22Rv1 (cell line): ENCODE measurements at regions not wholly inside any gene's neighbourhood (a gene's known extent, or its start where the extent isn't known, plus 50 kb on each side); places are given as distances from the start of the nearest gene placed in this dataset.

Experiments
- H3K27ac ChIP-seq: fragments of 450-650 bp; 2 replicates; pipeline ENCODE4 v1.5.1; 2017
- ZFX ChIP-seq: fragments of 450-650 bp; IDR thresholded peaks from 2 replicates; pipeline ENCODE4 v1.6.1; 2017; ENCODE audit warnings: antibody characterized with exemption, borderline replicate concordance
- TF ChIP-seq, protein P1 (sequence below): fragments of 450-650 bp; IDR thresholded peaks from 2 replicates; pipeline ENCODE4 v1.5.1; 2017; ENCODE audit warnings: mild to moderate bottlenecking

DNA sequence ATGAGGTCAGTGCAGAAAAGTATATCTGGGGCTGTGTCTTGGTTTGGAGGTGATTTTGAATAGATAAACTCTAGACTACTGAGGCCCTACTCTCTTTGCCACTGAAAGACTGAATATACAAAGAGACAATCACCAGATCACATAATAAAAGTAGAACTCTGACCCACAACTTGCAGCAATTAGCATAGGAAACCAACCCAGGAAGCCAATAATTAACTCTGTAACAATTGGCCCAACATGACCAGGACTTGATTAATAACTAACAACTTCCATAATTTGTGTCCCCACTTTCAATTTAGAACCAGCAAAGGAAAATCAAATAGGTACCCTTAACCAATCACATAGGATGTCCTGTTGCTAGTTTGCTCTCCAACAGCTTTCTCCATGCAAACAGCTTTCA lies 1104.9 kb upstream of the CELF4 start:
- H3K27ac ChIP-seq: no peak overlapping the region
- TF ChIP-seq ZFX: no peak
- TF ChIP-seq, protein P1, sequence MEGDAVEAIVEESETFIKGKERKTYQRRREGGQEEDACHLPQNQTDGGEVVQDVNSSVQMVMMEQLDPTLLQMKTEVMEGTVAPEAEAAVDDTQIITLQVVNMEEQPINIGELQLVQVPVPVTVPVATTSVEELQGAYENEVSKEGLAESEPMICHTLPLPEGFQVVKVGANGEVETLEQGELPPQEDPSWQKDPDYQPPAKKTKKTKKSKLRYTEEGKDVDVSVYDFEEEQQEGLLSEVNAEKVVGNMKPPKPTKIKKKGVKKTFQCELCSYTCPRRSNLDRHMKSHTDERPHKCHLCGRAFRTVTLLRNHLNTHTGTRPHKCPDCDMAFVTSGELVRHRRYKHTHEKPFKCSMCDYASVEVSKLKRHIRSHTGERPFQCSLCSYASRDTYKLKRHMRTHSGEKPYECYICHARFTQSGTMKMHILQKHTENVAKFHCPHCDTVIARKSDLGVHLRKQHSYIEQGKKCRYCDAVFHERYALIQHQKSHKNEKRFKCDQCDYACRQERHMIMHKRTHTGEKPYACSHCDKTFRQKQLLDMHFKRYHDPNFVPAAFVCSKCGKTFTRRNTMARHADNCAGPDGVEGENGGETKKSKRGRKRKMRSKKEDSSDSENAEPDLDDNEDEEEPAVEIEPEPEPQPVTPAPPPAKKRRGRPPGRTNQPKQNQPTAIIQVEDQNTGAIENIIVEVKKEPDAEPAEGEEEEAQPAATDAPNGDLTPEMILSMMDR: no peak

DNA sequence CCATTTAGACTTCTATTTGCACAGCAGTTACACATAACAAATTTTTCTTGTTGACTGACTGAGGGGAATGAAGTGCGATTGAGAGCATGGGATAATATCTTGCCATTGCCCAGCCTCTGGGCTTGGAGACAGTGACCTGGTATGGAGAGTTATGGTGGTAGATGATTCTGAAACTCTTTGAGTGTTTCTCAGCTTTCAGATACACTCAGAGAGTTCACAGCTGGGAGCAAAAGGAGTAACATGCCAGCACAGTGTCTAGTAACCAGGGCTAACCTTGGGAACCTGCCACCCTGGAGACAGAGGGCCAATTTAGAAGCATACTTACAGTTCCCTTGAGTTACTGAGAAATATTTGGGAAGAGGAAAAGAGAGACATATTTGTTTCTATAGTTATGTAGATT lies 1099.3 kb upstream of the CELF4 start:
- TF ChIP-seq, protein P1: no peak
- no peak for TF ChIP-seq ZFX
- H3K27ac ChIP-seq: no peak overlapping the region

DNA sequence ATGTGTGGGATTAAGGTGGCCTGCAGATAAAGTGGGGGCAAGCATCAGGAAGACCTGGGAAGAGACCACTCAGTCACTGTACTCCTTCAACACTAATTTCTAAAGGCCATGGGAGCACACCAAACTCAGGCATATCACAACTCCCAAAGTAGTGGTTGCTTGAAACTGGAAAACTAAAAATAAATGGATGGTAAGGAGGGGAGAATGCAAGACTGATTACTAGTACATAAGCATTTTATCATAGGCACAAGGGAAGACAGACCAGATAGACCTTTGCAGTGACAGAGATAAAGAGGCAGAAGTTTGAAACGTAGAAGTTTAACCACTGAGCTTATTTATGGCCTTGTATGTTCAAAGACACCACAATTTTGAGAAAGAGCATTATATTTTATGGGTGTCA lies 1098.1 kb upstream of the CELF4 start:
- TF ChIP-seq, protein P1: no peak
- no peak for TF ChIP-seq ZFX
- H3K27ac ChIP-seq: no peak overlapping the region

DNA sequence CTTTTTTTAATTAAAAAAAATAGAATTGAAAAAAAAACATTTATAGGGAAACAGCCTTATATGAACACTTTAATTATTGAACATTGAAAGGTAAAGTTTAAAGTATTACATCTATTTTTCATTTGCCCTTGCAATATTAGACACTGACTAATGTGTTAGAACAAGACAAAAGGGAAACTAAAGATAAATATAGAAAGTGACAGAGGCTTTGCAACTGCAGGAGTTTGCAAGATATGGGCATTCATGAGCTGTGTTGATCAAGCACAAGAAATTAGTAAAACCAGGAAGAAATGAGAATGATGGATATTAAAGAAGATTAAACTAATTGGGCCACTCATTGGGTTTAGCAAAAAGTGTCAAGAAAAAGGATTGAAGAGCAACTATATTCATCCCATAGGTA lies 1097.7 kb upstream of the CELF4 start:
- TF ChIP-seq, protein P1: no peak
- TF ChIP-seq ZFX: no peak
- H3K27ac ChIP-seq: no peak overlapping the region

DNA sequence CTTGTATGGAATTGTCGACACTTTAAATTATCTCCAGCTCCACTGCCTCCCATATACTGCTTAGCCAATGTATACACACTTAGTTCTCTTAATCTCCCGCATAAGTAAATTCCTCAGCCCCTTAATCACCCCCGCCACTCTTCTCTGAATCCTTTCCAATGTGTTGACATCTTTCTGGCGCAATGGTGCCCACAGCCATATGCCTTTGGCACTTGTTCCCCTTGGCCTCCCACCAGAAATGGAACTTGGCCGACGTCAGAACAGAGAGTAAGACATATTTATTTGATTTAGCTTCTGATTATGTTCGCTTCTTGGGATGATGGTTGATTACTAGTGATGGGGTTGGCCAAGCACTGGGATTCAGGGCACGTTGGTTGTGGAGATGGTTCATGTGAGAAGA lies 1089.3 kb upstream of the CELF4 start:
- H3K27ac ChIP-seq: no peak overlapping the region
- TF ChIP-seq ZFX: no peak
- TF ChIP-seq, protein P1: no peak

DNA sequence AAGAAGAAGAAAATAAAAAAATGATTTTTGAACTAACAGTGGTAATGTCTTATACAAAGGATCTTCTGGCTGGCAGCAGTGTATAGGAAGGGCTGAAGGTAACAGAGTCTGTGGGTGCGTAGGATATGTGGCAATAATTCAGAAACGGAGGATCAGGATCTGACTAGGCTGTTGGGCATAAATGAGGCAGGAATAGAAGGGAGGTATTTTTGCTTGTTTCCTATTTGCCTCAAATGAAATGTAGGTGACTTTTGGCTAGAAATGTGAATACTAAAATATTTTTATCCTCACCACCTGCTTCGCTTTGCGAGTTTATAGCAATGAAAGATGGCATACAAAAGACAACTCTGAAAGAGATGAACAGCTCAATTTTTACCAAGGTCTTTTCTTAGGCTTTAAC lies 1086.1 kb upstream of the CELF4 start:
- TF ChIP-seq, protein P1: no peak
- TF ChIP-seq ZFX: no peak
- no peak overlapping the region for H3K27ac ChIP-seq

DNA sequence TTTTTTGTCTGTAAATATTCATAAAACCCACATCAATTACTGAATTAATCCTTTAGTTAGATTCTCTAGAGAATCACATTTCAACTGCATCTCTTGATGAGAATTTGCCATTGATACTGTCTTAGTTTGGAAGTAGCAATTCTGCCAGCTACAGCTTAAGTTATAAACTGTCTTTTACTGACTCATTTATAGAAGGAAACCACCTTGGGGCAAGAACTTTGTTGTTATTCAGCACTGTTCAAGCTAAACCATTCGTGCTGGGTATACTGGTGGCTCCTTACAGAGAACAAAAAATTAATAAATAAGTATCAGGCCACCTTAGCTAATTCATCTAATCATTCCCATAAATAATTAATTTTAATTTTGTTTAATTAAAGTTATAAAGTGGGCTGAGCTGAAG lies 1082.6 kb upstream of the CELF4 start:
- TF ChIP-seq, protein P1: no peak
- TF ChIP-seq ZFX: no peak
- no peak overlapping the region for H3K27ac ChIP-seq
